SH-SY5Y (cell line): ENCODE measurements at regions not wholly inside any gene's neighbourhood (a gene's known extent, or its start where the extent isn't known, plus 50 kb on each side); places are given as distances from the start of the nearest gene placed in this dataset.

Source experiments
- GATA2 ChIP-seq: IDR thresholded peaks from 2 replicates; pipeline ENCODE4 v1.6.1; 2011; ENCODE audit warnings: mild to moderate bottlenecking, low read depth, low read length
- GATA3 ChIP-seq: IDR thresholded peaks from 2 replicates; pipeline ENCODE4 v1.6.1; 2011; ENCODE audit warnings: low read depth, mild to moderate bottlenecking, low read length, moderate library complexity

- TF ChIP-seq GATA2 (no peak), GATA3 (no peak)
These were observed 132.1 kb upstream of the PRR20G start for GRCh38 chr3:127419641-127420553.
